ENCODE measurements at regions not wholly inside any gene's neighbourhood (a gene's known extent, or its start where the extent isn't known, plus 50 kb on each side); places are given as distances from the start of the nearest gene placed in this dataset.
A peak's percentile ranks its signal among the peaks of the same experiment; 100 is the strongest.

- CTCF ChIA-PET = no interaction called here
- no peak for DNase-seq
- Mint-ChIP-seq H3K9me3 (no peaks in the 10 kb centered on the region), H3K27ac (no peak overlapping the region), H3K36me3 (ENCODE audit: low read depth) (no peaks in the 10 kb centered on the region), H3K4me1 (ENCODE audit: low read depth) (no peaks in the 10 kb centered on the region), H3K27me3 (ENCODE audit: low read depth) (peaks cover under 1% of the 10 kb centered on the region), H3K4me3 (no peak overlapping the region)
- intact Hi-C loops (cut with micrococcal nuclease) = no loop called here
These were observed 198.0 kb upstream of the NCKAP5 start for GRCh38 chr2:133766164-133766832.

GRCh38 chr2:133768256-133768655 is 200.0 kb upstream of the NCKAP5 start:
- Mint-ChIP-seq H3K9me3 (no peaks in the 10 kb centered on the region), H3K27ac (no peak overlapping the region), H3K4me1 (ENCODE audit: low read depth) (no peaks in the 10 kb centered on the region), H3K27me3 (ENCODE audit: low read depth) (no peaks in the 10 kb centered on the region), H3K36me3 (ENCODE audit: low read depth) (no peaks in the 10 kb centered on the region), H3K4me3 (no peak overlapping the region)
- CTCF ChIA-PET = interaction anchor here (1.0 kb wide), 1 partner anchor 10 kb away, joined by 3 read pairs; no protein-coding TSS in a partner anchor
- intact Hi-C loops (cut with micrococcal nuclease) = no loop called here
- no peak for DNase-seq

- no peak overlapping the region for H3K27ac Mint-ChIP-seq
- H3K4me1 Mint-ChIP-seq (ENCODE audit: low read depth) = no peaks in the 10 kb centered on the region
- no peaks in the 10 kb centered on the region for H3K36me3 Mint-ChIP-seq (ENCODE audit: low read depth)
- CTCF ChIA-PET = interaction anchor here (1.0 kb wide), 1 partner anchor 10 kb away, joined by 3 read pairs; no protein-coding TSS in a partner anchor
- H3K4me3 Mint-ChIP-seq = no peak overlapping the region
- H3K27me3 Mint-ChIP-seq (ENCODE audit: low read depth) = no peaks in the 10 kb centered on the region
- DNase-seq = no peak
- no peaks in the 10 kb centered on the region for H3K9me3 Mint-ChIP-seq
- intact Hi-C loops (cut with micrococcal nuclease) = no loop called here
These were observed 200.6 kb upstream of the NCKAP5 start for GRCh38 chr2:133768658-133769435.

GRCh38 chr2:133773854-133774653 is 205.8 kb upstream of the NCKAP5 start:
- intact Hi-C loops (cut with micrococcal nuclease) = no loop called here
- H3K9me3 Mint-ChIP-seq = no peaks in the 10 kb centered on the region
- no peaks in the 10 kb centered on the region for H3K36me3 Mint-ChIP-seq (ENCODE audit: low read depth)
- no peak overlapping the region for H3K27ac Mint-ChIP-seq
- H3K4me1 Mint-ChIP-seq (ENCODE audit: low read depth) = no peaks in the 10 kb centered on the region
- H3K4me3 Mint-ChIP-seq = no peak overlapping the region
- no peak for DNase-seq
- H3K27me3 Mint-ChIP-seq (ENCODE audit: low read depth) = no peaks in the 10 kb centered on the region
- CTCF ChIA-PET = interaction anchor here (0.6 kb wide), 1 partner anchor 39 kb away, joined by 3 read pairs; no protein-coding TSS in a partner anchor

- intact Hi-C loops (cut with micrococcal nuclease) = no loop called here
- Mint-ChIP-seq H3K27ac (no peak overlapping the region), H3K36me3 (ENCODE audit: low read depth) (no peaks in the 10 kb centered on the region), H3K4me1 (ENCODE audit: low read depth) (no peaks in the 10 kb centered on the region), H3K9me3 (no peaks in the 10 kb centered on the region), H3K27me3 (ENCODE audit: low read depth) (no peaks in the 10 kb centered on the region), H3K4me3 (no peak overlapping the region)
- CTCF ChIA-PET = interaction anchor here (0.6 kb wide), 1 partner anchor 39 kb away, joined by 3 read pairs; no protein-coding TSS in a partner anchor
- DNase-seq = no peak
These were observed 206.4 kb upstream of the NCKAP5 start for GRCh38 chr2:133774654-133775015.

GRCh38 chr2:133776936-133777573 is 208.8 kb upstream of the NCKAP5 start:
- no peaks in the 10 kb centered on the region for H3K9me3 Mint-ChIP-seq
- no peaks in the 10 kb centered on the region for H3K4me1 Mint-ChIP-seq (ENCODE audit: low read depth)
- CTCF ChIA-PET = no interaction called here
- no peaks in the 10 kb centered on the region for H3K36me3 Mint-ChIP-seq (ENCODE audit: low read depth)
- no peak overlapping the region for H3K27ac Mint-ChIP-seq
- H3K4me3 Mint-ChIP-seq = no peak overlapping the region
- intact Hi-C loops (cut with micrococcal nuclease) = no loop called here
- DNase-seq = no peak
- H3K27me3 Mint-ChIP-seq (ENCODE audit: low read depth) = no peaks in the 10 kb centered on the region

- no peaks in the 10 kb centered on the region for H3K36me3 Mint-ChIP-seq (ENCODE audit: low read depth)
- H3K9me3 Mint-ChIP-seq = no peaks in the 10 kb centered on the region
These were observed 209.3 kb upstream of the NCKAP5 start for GRCh38 chr2:133777574-133777960.

GRCh38 chr2:133780099-133780996 is 212.1 kb upstream of the NCKAP5 start:
- DNase-seq = peak; percentile 48
- H3K36me3 Mint-ChIP-seq (ENCODE audit: low read depth) = no peaks in the 10 kb centered on the region
- intact Hi-C loops (cut with micrococcal nuclease) = loop anchor here (1.0 to 5.0 kb wide), 2 partner anchors 258 to 1233 kb away; no protein-coding TSS in a partner anchor
- H3K9me3 Mint-ChIP-seq = no peaks in the 10 kb centered on the region
- CTCF ChIA-PET = interaction anchor here (0.6 to 1.2 kb wide), 5 partner anchors 18 to 706 kb away, joined by 3 to 5 read pairs (median 3); no protein-coding TSS in a partner anchor
- H3K27me3 Mint-ChIP-seq (ENCODE audit: low read depth) = peaks cover 2% of the 10 kb centered on the region
- H3K4me1 Mint-ChIP-seq (ENCODE audit: low read depth) = no peaks in the 10 kb centered on the region
- H3K4me3 Mint-ChIP-seq = no peak overlapping the region
- no peak overlapping the region for H3K27ac Mint-ChIP-seq

More at GRCh38 chr2:133777574-133777960, 209.3 kb upstream of the NCKAP5 start:
- Mint-ChIP-seq H3K4me1 (ENCODE audit: low read depth) (no peaks in the 10 kb centered on the region), H3K27me3 (ENCODE audit: low read depth) (no peaks in the 10 kb centered on the region), H3K27ac (no peak overlapping the region), H3K4me3 (no peak overlapping the region)
- intact Hi-C loops (cut with micrococcal nuclease) = no loop called here
- CTCF ChIA-PET = no interaction called here
- DNase-seq = no peak

GRCh38 chr2:133780997-133781513 is 212.8 kb upstream of the NCKAP5 start:
- Mint-ChIP-seq H3K4me3 (no peak overlapping the region), H3K4me1 (ENCODE audit: low read depth) (no peaks in the 10 kb centered on the region), H3K27ac (no peak overlapping the region), H3K9me3 (no peaks in the 10 kb centered on the region), H3K36me3 (ENCODE audit: low read depth) (no peaks in the 10 kb centered on the region), H3K27me3 (ENCODE audit: low read depth) (peaks cover 4% of the 10 kb centered on the region)
- intact Hi-C loops (cut with micrococcal nuclease) = loop anchor here (1.0 to 5.0 kb wide), 2 partner anchors 259 to 1234 kb away; no protein-coding TSS in a partner anchor
- CTCF ChIA-PET = no interaction called here
- no peak for DNase-seq

GRCh38 chr2:133787207-133787606 is 218.9 kb upstream of the NCKAP5 start:
- Mint-ChIP-seq H3K4me1 (ENCODE audit: low read depth) (no peaks in the 10 kb centered on the region), H3K27ac (no peak overlapping the region), H3K9me3 (no peaks in the 10 kb centered on the region), H3K27me3 (ENCODE audit: low read depth) (peaks cover 6% of the 10 kb centered on the region), H3K4me3 (no peak overlapping the region), H3K36me3 (ENCODE audit: low read depth) (no peaks in the 10 kb centered on the region)
- intact Hi-C loops (cut with micrococcal nuclease) = no loop called here
- no peak for DNase-seq
- CTCF ChIA-PET = no interaction called here

- intact Hi-C loops (cut with micrococcal nuclease) = no loop called here
- H3K27ac Mint-ChIP-seq = no peak overlapping the region
- CTCF ChIA-PET = no interaction called here
- no peak for DNase-seq
- no peaks in the 10 kb centered on the region for H3K4me1 Mint-ChIP-seq (ENCODE audit: low read depth)
- no peaks in the 10 kb centered on the region for H3K9me3 Mint-ChIP-seq
- no peaks in the 10 kb centered on the region for H3K36me3 Mint-ChIP-seq (ENCODE audit: low read depth)
- peaks cover 6% of the 10 kb centered on the region for H3K27me3 Mint-ChIP-seq (ENCODE audit: low read depth)
- H3K4me3 Mint-ChIP-seq = no peak overlapping the region
These were observed 219.4 kb upstream of the NCKAP5 start for GRCh38 chr2:133787651-133788050.

Data from activated naive CD4-positive, alpha-beta T cell treated with anti-CD3 and anti-CD28 coated beads for 36 hours (primary cell).